CD4-positive, alpha-beta T cell treated with Interleukin-15 for 1 hour (primary cell): ENCODE measurements at regions not wholly inside any gene's neighbourhood (a gene's known extent, or its start where the extent isn't known, plus 50 kb on each side); places are given as distances from the start of the nearest gene placed in this dataset.
"Not testable (repeated sequence)": the region's sequence is repeated elsewhere in the genome, so short reads cannot be mapped to it uniquely, and the experiment has no call there.

Source experiments
- DNase-seq: peaks from one replicate; pipeline ENCODE4 v3.0.0-alpha.2; 2020

GRCh38 chr20:5452691-5453090 lies 135.9 kb upstream of the PROKR2 start:
- DNase-seq, result not testable (repeated sequence)

DNA sequence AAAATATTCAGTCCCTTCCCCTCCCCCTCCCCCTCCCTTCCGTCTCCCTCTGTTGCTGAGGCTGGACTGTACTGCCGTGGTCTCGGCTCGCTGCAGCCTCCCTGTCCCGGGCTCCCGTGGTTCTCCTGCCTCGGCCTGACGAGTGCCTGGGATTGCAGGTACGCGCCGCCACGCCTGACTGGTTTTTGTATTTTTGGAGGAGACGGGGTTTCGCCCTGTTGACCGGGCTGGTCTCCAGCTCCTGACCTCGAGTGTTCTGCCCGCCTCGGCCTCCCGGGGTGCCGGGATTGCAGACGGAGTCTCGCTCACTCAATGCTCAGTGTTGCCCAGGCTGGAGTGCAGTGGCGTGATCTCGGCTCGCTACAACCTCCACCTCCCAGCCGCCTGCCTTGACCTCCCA lies 135.5 kb upstream of the PROKR2 start:
- not testable (repeated sequence) for DNase-seq

DNA sequence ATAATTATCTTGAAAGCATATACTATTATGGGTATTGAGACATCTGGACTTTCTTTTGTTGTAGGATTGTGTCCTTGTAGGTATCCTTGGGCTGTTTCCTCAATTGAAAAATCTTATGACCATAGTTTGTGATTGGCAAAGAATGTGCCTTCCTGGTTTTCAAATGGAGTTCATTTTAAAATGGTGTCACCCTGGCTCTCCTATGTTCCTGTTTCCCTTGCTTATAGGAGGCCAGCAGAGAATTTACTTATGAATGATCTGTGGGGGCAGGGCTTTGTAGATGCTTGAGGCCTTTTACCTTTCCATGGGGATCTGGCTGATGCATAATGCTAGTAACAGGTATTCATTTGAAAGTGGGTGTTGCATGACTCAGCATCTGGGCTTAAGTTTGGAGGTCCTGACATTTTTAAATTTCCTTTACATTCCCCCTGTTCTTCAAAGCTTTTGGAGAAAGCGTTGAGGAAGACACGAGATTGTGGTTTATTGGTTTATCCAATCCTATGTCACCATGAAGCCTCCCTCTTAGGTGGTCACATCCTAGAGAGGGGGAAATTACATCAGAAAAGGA lies 135.0 kb upstream of the PROKR2 start:
- no peak for DNase-seq

- DNase-seq, result peak; percentile 25
Measured at GRCh38 chr20:5448449-5449118, 131.8 kb upstream of the PROKR2 start.

- no peak for DNase-seq
Measured at GRCh38 chr20:5447188-5447587, 130.4 kb upstream of the PROKR2 start.

GRCh38 chr20:5445611-5446010 lies 128.9 kb upstream of the PROKR2 start:
- no peak for DNase-seq

DNA sequence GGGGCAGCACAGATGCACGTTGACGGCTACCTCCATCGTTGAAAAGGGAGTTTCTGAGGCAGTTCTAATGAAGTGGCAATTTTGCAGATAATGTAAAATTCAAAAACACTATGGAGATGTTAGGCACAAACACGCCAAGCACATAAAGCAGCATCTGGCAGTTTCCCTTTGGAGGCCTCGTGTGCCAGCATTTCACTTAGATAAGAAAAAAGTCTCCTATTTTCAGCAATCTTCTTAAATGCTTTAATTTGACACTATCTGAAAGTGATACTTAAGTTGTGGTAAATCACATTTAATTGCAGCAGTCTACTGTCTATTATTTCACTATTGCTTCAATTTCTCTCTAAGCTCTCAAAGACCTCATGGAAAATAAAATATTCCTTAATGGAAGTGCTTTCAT lies 125.3 kb upstream of the PROKR2 start:
- no peak for DNase-seq

DNA sequence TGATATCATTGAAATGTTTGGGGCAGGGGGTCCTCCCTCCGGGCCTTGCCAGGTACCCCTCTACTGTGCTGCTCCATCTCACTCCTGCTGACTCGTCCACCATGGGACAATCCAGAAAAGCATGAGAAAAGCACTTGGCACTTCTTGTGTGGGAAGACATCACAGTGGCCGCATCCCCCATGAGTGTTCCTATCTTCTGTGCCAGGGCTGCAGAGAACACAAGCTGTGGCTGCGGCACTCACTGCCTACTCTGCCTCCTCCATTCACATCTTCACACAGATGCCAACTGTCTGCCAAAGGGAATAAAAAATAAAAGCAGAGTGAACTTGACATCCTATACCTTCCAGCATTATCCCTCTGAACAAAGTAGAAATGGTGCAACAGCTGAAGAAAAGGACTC lies 117.4 kb upstream of the PROKR2 start:
- DNase-seq, result no peak

- DNase-seq, result no peak
Measured at GRCh38 chr20:5433352-5433751, 116.6 kb upstream of the PROKR2 start.

- no peak for DNase-seq
Measured at GRCh38 chr20:5432030-5432429, 115.3 kb upstream of the PROKR2 start.

GRCh38 chr20:5430670-5431069 lies 113.9 kb upstream of the PROKR2 start:
- DNase-seq, result no peak

DNA sequence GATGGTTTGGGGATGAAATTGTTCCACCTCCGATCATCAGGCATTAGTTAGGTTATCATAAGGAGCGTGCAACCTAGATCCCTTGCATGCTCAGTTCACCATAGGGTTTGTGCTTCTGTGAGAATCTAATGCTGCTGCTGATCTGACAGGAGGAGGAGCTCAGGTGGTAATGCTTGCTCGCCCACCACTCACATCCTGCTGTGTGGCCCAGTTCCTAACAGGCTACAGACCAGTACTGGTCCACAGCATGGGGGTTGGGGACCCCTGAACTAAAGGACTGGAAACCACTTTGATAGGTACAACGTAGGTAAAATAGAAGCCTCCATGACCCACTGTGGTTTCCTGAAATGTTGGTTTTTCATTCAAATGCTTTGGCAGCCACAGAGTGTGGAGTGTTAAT lies 109.3 kb upstream of the PROKR2 start:
- DNase-seq, result no peak

GRCh38 chr20:5416086-5416485 lies 99.3 kb upstream of the PROKR2 start:
- no peak for DNase-seq

DNA sequence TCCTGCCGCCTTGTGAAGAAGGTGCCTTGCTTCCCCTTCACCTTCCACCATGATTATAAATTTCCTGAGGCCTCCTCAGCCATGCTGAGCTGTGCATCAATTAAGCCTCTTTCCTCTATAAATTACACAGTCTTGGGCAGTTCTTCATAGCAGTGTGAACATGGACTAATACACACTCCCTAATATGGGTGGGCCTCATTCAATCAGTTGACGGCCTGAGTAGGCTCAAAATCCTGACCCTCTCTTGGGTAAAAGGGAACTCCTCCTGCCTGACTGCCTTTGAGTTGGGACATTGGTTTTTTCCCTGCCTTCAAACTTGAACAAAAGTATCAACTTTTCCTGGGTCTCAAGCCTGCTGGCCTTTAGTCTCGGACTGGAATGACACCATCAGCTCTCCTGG lies 96.6 kb upstream of the PROKR2 start:
- no peak for DNase-seq

DNA sequence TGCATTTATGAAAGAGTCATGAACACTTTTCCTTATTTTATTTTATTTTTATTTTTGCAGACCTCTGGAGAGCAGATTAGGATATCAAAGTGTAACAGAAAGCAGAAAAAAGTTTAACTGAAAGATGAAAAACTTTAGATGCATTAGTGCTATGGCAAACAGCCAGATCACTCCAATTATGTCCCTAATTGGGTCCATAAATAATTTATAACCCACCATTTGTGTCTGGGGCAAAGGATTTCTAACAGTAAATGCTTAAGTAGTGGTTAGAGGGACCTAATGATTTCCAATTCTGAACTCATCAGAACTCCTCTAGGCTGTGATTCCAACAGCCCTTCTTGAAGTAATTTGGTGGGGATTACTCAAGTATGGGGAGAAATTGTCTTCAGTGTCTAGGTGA lies 93.7 kb upstream of the PROKR2 start:
- DNase-seq, result no peak

DNA sequence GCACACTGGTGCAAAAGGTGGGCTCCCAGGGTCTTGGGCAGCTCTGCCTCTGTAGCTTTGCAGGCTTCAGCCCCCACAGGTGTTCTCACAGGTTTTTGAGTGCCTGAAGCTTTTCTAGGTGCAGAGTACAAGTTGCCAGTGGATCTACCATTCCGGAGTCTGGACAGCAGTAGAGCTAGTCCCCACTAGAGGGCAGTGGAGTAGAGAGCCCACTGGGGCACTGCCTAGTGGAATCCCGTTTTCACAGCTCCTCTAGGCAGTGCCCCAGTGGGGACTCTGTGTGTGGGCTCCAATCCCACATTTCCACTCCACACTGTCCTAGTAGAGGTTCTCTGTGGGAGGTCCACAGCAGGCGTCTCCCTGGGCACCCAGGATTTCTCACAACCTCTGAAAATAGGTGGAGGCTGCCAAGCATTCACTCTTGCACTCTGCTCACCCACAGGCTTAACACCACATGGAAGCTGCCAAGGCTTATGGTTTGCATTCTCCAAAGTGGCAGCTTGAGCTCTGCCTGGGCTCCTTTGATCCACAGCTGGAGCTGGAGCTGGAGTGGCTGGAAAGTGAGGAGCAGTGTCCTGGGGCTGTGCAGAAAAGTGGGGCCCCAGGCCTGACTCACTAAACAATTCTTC lies 86.3 kb upstream of the PROKR2 start:
- DNase-seq, result no peak

GRCh38 chr20:5401277-5401875 lies 84.6 kb upstream of the PROKR2 start:
- no peak for DNase-seq

- DNase-seq, result no peak
Measured at GRCh38 chr20:5400164-5400762, 83.5 kb upstream of the PROKR2 start.

- DNase-seq, result no peak
Measured at GRCh38 chr20:5397393-5397792, 80.6 kb upstream of the PROKR2 start.

- DNase-seq, result no peak
Measured at GRCh38 chr20:5395932-5396727, 79.4 kb upstream of the PROKR2 start.

DNA sequence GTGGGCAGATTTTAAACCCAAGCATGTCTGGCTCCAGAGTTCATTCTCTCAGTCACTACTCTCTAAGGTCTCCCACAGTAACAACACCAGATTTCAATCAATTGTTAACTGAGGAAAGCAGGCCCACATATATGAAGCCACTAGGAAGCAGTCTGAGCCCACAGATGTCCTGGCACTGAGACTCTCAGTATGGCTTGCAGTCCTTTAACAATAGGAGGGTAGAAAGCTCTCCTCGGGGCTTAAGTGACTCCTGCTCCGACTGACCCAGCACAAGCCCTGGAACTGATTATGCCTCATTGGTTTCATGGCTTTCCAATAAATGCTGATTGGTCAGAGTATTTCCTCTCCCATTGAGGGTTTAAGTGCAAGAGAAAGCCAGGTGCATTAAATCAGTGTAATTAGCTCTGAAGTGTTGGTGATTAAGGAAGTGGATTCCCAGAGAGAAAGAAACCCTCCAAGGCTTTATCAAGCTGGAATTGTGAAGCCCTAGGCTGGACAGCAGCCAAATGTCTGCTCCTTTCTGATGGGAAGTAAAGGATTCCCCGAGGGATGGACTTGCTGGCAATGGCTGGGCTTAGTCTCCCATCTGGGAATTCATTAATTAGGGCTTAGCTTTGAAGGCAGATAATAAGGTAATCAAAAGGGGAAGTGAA lies 76.6 kb upstream of the PROKR2 start:
- no peak for DNase-seq

DNA sequence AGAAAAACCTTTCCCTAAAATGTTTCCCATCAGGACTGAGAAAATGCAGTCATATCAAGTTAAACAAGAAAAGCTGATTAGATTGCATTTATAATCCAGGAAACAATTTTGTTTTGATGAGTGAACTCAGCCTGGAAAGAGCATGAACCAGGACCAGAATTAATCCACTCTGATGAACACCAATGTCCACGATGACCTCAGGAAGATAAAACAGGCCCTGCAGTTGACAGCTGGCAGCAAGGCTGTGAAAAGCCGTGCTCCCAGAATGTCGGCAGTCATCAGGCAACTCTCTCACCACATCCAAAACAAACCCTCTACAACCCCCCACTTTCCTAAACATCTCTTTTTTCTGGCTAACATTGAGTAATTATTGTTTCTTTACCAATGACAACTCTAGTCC lies 74.0 kb upstream of the PROKR2 start:
- no peak for DNase-seq
